Spleen (tissue), 7 donors: ENCODE measurements at regions not wholly inside any gene's neighbourhood (a gene's known extent, or its start where the extent isn't known, plus 50 kb on each side); places are given as distances from the start of the nearest gene placed in this dataset.

Experiments used
- POLR2A ChIP-seq, 3 donors: fragments of 450-650 bp; IDR thresholded peaks; one replicate each; pipeline ENCODE4 v1.5.1; 2017; ENCODE audit warnings: antibody characterized with exemption in 3 of 3, mild to moderate bottlenecking in 1 of 3
- POLR2AphosphoS5 ChIP-seq, 3 donors: sonication (generic); formaldehyde crosslinking; IDR thresholded peaks; one replicate each; pipeline ENCODE4 v1.5.1; 2017; ENCODE audit warnings: antibody characterized with exemption in 3 of 3
- TF ChIP-seq, protein P1 (sequence below), 11 experiments: fragments of 200-600 bp in 7 of 11; fragments of 450-650 bp in 4 of 11; sonication (generic) in 4 of 11; IDR thresholded peaks in 8 of 11; conservative IDR thresholded peaks in 3 of 11; 1 replicate in 7 of 11; 2 replicates in 4 of 11; pipeline versions ENCODE4 v1.4.0 to v1.8.0; 2016 to 2021; ENCODE audit warnings: antibody characterized with exemption in 11 of 11, inconsistent platforms in 4 of 11, mild to moderate bottlenecking in 1 of 11
- donor health status: DM: no; HTN: no; CAD: no; lungs with moderate emphysema.
- donor health status: DM: no; HTN: no; CAD: no.
- donor health status: DM: no; HTN: no; CAD: no.

- TF ChIP-seq POLR2AphosphoS5 (IDR thresholded peaks at IDR 0.05) = no peak
- TF ChIP-seq, protein P1, sequence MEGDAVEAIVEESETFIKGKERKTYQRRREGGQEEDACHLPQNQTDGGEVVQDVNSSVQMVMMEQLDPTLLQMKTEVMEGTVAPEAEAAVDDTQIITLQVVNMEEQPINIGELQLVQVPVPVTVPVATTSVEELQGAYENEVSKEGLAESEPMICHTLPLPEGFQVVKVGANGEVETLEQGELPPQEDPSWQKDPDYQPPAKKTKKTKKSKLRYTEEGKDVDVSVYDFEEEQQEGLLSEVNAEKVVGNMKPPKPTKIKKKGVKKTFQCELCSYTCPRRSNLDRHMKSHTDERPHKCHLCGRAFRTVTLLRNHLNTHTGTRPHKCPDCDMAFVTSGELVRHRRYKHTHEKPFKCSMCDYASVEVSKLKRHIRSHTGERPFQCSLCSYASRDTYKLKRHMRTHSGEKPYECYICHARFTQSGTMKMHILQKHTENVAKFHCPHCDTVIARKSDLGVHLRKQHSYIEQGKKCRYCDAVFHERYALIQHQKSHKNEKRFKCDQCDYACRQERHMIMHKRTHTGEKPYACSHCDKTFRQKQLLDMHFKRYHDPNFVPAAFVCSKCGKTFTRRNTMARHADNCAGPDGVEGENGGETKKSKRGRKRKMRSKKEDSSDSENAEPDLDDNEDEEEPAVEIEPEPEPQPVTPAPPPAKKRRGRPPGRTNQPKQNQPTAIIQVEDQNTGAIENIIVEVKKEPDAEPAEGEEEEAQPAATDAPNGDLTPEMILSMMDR (IDR thresholded peaks at IDR 0.05 in 8 of 11, conservative IDR thresholded peaks at IDR 0.05 in 3 of 11) = no peak
- no peak for TF ChIP-seq POLR2A (IDR thresholded peaks at IDR 0.05)
Measured at GRCh38 chr20:23146857-23147637, 60.9 kb upstream of the CD93 start.
